HUES6 (cell line): ENCODE measurements at regions not wholly inside any gene's neighbourhood (a gene's known extent, or its start where the extent isn't known, plus 50 kb on each side); places are given as distances from the start of the nearest gene placed in this dataset.

ENCODE experiments used
- H3K27ac ChIP-seq: 2 replicates; pipeline ENCODE4 v1.7.0; 2013; ENCODE audit warnings: low read depth, mild to moderate bottlenecking, low read length, inconsistent platforms
- H3K27me3 ChIP-seq: 2 replicates; pipeline ENCODE4 v1.6.1; 2013; ENCODE audit warnings: low read length; ENCODE audit not compliant: control insufficient read depth, insufficient read depth
- H3K36me3 ChIP-seq: 2 replicates; pipeline ENCODE4 v1.6.1; 2013; ENCODE audit warnings: low read length; ENCODE audit not compliant: control insufficient read depth, insufficient read depth
- H3K4me1 ChIP-seq: 2 replicates; pipeline ENCODE4 v1.6.1; 2013; ENCODE audit warnings: low read length; ENCODE audit not compliant: control insufficient read depth, insufficient read depth
- H3K4me3 ChIP-seq: 2 replicates; pipeline ENCODE4 v1.5.1; 2013; ENCODE audit warnings: low read depth, low read length
- H3K9ac ChIP-seq: one replicate; pipeline ENCODE4 v1.6.1; 2013; ENCODE audit warnings: mild to moderate bottlenecking, low read length
- H3K9me3 ChIP-seq: 2 replicates; pipeline ENCODE4 v1.6.1; 2013; ENCODE audit warnings: low read depth, low read length; ENCODE audit not compliant: control insufficient read depth, insufficient read depth

DNA sequence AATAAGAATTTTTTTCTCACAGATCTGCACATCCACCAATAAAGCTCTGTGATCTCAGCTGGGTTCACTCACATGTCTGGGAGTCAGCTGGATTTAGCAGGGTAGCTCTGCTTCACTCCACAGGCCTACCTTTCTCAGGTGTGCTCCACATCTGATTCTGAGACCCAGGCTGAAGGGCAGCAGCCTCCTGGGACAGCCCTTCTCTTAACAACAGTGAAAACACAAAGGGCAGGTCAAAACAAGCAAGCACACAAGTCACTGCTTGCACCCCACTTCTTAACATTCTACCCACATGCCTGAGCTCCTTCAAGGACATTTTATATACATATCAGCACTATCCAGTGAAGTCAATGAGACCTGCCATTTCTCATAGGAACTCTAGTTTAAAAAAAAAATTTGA is 96.0 kb upstream of the MAP3K4 start:
- no peaks in the 10 kb centered on the region for H3K36me3 ChIP-seq
- no peak overlapping the region for H3K4me3 ChIP-seq
- no peak overlapping the region for H3K9ac ChIP-seq
- H3K27me3 ChIP-seq = no peaks in the 10 kb centered on the region
- H3K27ac ChIP-seq = no peak overlapping the region
- no peaks in the 10 kb centered on the region for H3K9me3 ChIP-seq
- peaks cover 29% of the 10 kb centered on the region for H3K4me1 ChIP-seq

DNA sequence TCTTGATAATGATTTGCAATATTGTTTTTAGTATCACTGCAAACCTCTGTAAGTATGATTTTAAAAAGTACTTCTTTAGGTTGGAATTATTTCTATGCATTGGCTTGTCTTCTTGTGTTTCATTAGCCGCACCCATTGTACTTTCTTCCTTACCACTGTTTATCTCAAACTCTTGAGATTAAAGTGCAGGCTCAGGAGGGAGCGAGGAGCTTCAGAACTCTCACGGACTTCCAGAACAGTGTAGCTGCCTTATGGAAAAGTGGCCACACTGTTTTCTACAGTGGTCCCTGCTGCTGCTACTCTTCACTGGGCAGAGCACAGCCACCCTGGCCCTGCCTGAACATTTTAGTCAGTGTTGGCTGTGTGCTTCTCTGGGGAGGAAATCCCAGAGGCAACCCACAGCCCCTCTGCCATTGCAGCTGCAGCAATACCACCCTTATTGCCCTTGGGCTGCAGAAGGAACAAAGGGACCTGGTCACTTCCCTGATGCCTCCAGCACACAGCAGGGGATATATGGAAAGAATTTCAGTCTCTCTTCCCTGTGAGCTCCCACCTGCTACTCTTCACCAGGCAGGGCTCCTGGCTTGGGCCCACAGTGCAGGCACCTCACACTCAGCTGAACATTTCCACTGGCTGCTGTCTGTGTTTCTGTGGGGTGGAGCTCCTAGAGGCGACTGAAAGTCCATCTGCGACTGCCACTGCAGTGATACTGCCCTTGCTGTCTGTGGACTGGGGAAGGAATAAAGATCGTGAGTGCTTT is 91.7 kb upstream of the MAP3K4 start:
- Histone ChIP-seq H3K4me1 (peaks cover 25% of the 10 kb centered on the region), H3K27me3 (no peaks in the 10 kb centered on the region), H3K36me3 (no peaks in the 10 kb centered on the region), H3K9ac (no peak overlapping the region), H3K9me3 (no peaks in the 10 kb centered on the region), H3K27ac (no peak overlapping the region), H3K4me3 (no peak overlapping the region)

DNA sequence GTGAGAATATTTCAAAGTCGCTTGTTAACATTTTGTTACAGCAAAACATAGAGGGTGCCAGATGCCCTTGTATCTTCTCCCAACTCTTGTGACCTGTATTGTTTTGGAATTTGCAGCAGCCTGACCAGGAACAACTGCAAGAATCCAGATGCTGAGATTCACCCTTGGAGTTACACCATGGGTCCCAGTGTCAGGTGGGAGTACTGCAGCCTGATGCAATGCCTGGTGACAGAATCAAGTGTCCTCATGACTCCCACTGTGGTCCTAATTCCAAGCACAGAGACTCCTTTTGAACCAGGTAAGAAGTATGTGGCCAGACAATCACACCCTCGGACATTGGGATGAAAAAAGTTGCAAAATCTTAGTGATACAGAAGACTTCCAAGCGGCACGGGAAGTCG is 79.6 kb upstream of the MAP3K4 start:
- Histone ChIP-seq H3K9ac (no peak overlapping the region), H3K4me3 (no peak overlapping the region), H3K27ac (no peak overlapping the region), H3K36me3 (peaks cover 3% of the 10 kb centered on the region; the same call in 1 of the 2 replicates), H3K4me1 (peaks cover 6% of the 10 kb centered on the region; the same call in 1 of the 2 replicates), H3K9me3 (peaks cover 45% of the 10 kb centered on the region), H3K27me3 (no peaks in the 10 kb centered on the region)

DNA sequence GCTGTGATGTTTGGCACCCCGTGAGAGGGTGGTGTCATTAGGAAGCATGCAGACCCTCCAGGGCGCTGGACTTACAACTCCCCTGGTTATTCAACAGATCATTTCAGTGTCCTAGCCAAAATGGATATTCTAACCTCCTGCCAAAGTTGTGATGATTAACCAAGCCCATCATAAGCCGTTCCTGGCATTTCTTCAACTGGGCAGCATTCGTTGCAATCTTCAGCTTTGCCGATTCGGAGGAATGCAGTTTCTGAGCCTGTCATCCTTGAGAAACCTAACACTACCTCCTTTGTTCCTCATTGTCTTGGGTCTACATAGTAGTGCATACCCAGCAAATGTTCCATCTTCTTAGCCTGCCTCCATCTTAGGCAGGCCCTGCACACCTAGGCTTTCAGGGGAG is 79.2 kb upstream of the MAP3K4 start:
- Histone ChIP-seq H3K27ac (no peak overlapping the region), H3K36me3 (peaks cover 3% of the 10 kb centered on the region; the same call in 1 of the 2 replicates), H3K27me3 (no peaks in the 10 kb centered on the region), H3K9ac (no peak overlapping the region), H3K9me3 (peaks cover 42% of the 10 kb centered on the region), H3K4me1 (peaks cover 6% of the 10 kb centered on the region; the same call in 1 of the 2 replicates), H3K4me3 (no peak overlapping the region)

DNA sequence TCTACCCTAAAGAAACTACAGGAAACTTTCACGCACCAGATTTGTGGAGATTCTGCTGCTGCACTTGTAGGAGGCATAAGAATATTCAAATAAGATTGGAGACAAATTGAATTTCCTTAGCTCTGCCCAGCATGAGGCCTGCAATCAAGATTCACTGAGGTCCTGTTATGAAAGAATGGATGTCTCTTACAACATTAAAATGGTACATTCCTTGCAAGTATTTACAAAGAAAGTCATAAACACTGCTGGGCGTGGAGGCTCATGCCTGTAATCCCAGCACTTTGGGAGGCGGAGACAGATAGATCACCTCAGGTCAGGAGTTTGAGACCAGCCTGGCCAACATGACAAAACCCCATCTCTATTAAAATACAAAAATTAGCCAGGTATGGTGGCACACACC is 74.0 kb upstream of the MAP3K4 start:
- H3K27ac ChIP-seq = no peak overlapping the region
- peaks cover 3% of the 10 kb centered on the region; the same call in 1 of the 2 replicates for H3K36me3 ChIP-seq
- H3K27me3 ChIP-seq = no peaks in the 10 kb centered on the region
- peaks cover 30% of the 10 kb centered on the region for H3K9me3 ChIP-seq
- H3K4me1 ChIP-seq = no peaks in the 10 kb centered on the region
- no peak overlapping the region for H3K4me3 ChIP-seq
- H3K9ac ChIP-seq = no peak overlapping the region

DNA sequence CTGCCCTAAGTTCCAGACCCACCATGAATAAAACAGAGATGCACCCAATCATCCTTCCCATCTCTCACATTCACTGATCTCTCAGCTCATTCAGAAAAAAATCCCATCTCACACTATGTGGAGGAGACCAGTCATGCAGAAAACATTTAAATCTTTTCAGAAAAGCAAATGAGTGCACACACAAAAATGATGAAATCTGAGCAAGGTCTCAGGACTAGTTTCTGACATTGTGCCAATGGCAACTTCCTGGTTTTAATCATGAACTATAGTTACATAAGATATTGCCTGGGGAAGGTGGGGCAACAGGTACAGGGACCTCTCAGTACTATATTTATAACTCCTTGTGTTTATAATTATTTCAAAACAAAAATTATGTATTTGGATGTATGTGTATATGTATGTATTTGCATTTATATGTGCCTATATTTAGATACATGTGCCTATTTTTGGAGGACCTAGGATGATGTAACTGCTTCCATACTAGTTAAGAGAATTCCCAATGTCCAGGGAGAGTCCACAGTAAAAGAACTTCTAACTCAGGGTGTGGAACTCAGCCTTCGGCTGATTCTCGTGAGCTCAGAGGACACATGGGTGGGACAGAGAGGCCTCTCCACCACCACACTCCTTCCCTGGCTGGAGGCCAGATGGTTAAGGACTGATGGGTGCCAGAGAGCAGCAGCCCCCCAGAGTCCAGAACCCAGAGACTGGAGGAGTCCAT is 71.7 kb upstream of the MAP3K4 start:
- no peak overlapping the region for H3K4me3 ChIP-seq
- no peaks in the 10 kb centered on the region for H3K4me1 ChIP-seq
- H3K27me3 ChIP-seq = no peaks in the 10 kb centered on the region
- no peaks in the 10 kb centered on the region; the same call in 1 of the 2 replicates for H3K36me3 ChIP-seq
- no peak overlapping the region for H3K9ac ChIP-seq
- H3K27ac ChIP-seq = no peak overlapping the region
- H3K9me3 ChIP-seq = peaks cover 14% of the 10 kb centered on the region

DNA sequence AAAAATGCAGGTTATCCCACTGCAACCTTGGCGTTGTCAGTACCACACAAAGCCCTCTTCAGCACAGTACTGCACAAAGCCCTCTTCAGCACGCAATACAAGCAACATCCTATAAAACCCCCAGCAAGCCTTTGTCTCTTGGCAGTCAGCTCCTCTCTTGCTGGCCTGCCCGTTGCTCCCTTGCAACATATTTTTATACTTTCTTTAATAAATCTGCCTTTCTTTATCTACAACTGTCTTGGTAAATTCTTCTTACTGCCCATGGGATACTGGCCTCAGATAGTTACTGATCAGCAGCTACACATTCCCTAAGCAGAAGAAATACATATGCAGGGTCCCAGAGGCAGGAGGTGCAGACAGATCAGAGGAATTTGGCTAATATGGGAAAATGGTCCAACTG is 70.5 kb upstream of the MAP3K4 start:
- no peaks in the 10 kb centered on the region for H3K4me1 ChIP-seq
- no peaks in the 10 kb centered on the region for H3K36me3 ChIP-seq
- H3K9me3 ChIP-seq = peaks cover 14% of the 10 kb centered on the region
- no peak overlapping the region for H3K9ac ChIP-seq
- H3K27ac ChIP-seq = no peak overlapping the region
- no peaks in the 10 kb centered on the region for H3K27me3 ChIP-seq
- no peak overlapping the region for H3K4me3 ChIP-seq

DNA sequence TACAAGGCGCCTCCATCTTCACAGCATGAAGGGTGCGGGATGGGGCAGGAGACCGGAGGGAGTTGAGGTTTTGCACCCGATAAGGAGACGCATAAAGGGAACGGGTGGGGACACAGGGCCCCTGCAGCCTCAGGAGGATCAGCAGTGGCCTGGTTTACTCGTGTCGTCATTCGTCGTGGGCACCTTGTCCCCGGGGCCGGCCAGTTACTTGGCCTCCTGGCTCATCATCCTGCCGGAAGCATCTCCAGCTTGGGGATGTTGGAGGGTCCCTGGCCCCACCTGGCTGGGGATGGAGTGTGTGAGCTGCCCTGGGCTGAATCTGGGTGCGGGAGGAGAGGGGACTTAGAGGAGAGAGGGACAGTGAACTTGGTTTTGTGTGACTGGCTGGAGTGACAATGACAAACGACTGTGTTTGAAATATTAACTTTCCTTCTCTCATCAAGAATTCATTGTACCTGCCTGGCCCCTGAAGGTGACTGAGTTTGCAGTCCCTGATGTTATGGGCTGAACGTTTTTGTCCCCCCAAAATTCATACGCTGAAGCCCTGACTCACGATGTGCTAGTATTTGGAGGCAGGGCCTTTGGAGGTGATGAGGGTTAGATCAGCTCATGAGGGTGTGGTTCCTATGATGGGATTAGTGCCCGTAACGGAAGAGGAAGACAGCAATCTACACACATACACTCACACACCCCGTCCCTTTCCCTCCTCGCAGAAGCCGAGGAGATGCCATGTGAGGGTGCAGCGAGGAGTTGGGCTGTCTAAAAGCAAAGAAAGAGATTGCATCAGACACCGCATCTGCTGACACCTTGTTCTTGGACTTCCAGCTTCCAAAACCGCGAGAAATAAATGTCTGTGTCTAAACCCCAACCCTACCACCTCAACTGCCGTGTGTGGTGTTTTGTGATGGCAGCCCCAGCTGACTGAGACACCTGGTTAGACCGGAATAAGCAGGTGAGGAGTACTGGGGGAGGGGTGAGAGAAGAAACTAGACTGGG is 65.0 kb upstream of the MAP3K4 start:
- H3K27me3 ChIP-seq = no peaks in the 10 kb centered on the region; the same call in 1 of the 2 replicates
- no peak overlapping the region for H3K27ac ChIP-seq
- no peak overlapping the region for H3K9ac ChIP-seq
- no peaks in the 10 kb centered on the region for H3K36me3 ChIP-seq
- peaks cover 2% of the 10 kb centered on the region; the same call in 1 of the 2 replicates for H3K4me1 ChIP-seq
- peaks cover 1% of the 10 kb centered on the region; the same call in 1 of the 2 replicates for H3K9me3 ChIP-seq
- H3K4me3 ChIP-seq = no peak overlapping the region

DNA sequence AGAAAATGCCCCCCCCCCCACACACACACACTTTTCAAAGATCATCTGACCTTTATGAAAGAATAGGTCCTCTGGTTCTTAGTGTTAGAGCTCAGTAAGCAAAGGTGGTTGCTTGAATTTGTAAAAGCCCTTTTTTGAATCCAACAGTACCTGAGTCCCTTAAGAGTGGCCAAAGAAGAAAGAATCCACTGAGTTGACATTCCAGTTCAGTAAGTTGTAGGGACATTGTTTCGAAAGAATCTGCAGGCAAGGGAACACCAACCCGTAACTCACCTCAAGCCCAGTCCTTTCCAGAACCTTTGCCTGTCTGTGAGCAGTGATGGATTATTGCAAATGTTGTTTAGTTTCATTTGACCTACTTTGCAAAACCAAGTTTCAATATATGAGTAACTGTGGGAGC is 64.2 kb upstream of the MAP3K4 start:
- no peak overlapping the region for H3K27ac ChIP-seq
- no peaks in the 10 kb centered on the region; the same call in 1 of the 2 replicates for H3K27me3 ChIP-seq
- peaks cover 7% of the 10 kb centered on the region; the same call in 1 of the 2 replicates for H3K4me1 ChIP-seq
- H3K9ac ChIP-seq = no peak overlapping the region
- H3K36me3 ChIP-seq = no peaks in the 10 kb centered on the region
- H3K4me3 ChIP-seq = no peak overlapping the region
- H3K9me3 ChIP-seq = no peaks in the 10 kb centered on the region

DNA sequence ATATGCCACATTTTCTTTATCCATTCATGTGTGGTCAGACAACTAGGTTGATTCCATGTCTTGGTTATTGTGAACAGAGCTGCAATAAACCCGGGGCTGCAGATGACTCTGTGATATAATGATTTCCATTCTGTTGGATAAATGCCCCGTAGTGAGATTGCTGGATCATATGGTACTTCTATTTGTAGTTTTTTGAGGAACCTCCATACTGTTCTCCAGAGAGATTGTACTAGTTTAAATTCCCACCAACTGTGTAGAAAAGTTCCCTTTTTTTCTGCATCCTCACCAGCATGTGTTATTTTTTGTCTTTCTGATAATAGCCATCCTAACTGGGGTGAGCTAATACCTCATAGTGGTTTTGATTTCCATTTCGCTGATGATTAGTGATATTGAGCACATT is 62.2 kb upstream of the MAP3K4 start:
- Histone ChIP-seq H3K4me1 (peaks cover 9% of the 10 kb centered on the region; the same call in 1 of the 2 replicates), H3K27me3 (no peaks in the 10 kb centered on the region; the same call in 1 of the 2 replicates), H3K9me3 (no peaks in the 10 kb centered on the region), H3K36me3 (no peaks in the 10 kb centered on the region), H3K4me3 (no peak overlapping the region), H3K27ac (no peak overlapping the region), H3K9ac (no peak overlapping the region)
